ENCODE measurements at regions not wholly inside any gene's neighbourhood (a gene's known extent, or its start where the extent isn't known, plus 50 kb on each side); places are given as distances from the start of the nearest gene placed in this dataset.
"Not testable (repeated sequence)": the region's sequence is repeated elsewhere in the genome, so short reads cannot be mapped to it uniquely, and the experiment has no call there.

- DNase-seq: no peak
These were observed 102.1 kb upstream of the IGLL5 start for GRCh38 chr22:22785316-22786065.

- DNase-seq: no peak
These were observed 101.1 kb upstream of the IGLL5 start for GRCh38 chr22:22786301-22787115.

DNA sequence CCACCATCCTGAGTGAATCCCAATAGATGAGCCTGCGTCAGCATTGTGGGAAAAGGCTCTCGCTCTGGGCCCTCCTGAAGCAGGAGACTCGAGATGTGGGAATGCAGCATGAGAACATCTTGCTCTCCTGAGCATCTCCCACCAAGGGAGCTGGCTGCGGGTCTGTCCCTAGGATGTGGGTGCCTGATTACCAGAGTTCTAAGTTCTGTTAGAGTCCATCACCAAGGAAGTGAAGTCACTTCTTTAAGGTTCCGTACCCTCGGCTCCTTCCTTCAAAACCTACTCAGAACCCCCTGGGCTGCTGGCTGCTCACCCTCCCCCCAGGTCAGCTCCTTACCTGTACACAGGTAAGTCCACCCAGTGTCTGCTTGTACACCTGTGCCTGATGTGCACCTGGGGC is 100.5 kb upstream of the IGLL5 start:
- no peak for DNase-seq

DNA sequence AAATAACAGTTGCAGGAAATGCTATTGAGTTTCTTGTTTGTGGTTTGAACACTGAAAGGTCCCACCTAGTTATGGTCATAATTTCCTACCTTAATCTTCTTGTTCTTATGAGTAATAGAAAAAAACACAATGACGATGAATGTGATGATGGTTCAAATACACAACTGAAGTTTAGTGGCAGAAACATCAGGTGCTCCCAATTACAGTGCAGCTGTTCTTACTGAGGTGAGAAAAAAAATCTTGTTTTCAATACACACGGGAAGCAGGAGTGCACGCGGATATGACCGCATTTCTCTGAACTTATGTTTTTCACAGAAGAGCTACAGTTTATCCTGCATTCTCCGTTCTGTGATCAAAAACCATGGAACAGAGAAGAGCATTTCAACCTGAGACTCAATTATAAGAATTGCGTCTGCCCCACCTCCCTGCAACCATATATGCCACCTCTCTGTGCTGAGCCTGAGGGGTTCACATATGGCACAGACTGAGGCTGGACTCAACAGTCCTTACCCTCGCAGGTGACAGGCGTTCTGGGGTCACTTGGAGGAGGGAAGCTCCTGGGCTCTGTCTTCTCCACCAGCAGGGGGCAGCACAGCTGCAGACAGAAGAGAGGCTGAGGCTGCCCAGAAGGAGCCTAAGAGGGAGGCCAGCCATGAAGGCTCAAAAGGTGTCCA is 99.7 kb upstream of the IGLL5 start:
- DNase-seq: no peak

- no peak for DNase-seq
These were observed 99.1 kb upstream of the IGLL5 start for GRCh38 chr22:22788460-22789037.

DNA sequence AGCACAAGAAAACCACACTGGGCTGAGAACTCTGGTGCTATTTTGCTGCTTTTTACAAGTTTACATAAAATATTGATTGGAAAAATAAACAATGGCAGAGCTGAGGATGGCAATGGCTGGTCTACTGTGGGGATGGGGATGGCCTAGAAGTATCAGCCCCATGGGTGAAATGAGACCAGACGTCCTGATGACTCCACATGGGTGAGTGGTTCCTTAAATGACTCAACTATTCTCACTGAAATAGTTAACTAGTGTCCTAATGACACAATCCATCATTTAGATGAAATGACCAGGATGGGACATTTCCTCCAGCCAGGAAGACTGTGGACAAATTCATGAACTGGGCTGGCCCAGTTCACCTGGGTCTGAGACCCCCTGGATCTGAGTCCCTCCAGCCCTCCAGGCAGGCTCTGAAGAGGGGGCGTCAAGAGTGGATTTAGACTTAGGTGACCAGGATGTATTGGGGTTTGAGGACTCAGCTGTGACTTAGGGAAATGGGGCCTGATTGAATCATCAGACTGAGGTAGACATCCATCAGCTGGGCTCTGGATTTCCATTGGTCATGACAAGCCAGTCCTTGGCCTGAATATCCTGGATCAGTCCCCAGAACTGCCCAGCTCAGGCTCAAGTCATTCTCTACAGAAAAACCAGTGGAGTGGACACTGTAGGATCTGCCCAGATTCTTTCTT is 98.2 kb upstream of the IGLL5 start:
- no peak for DNase-seq

GRCh38 chr22:22789922-22790845 is 97.4 kb upstream of the IGLL5 start:
- no peak for DNase-seq

DNA sequence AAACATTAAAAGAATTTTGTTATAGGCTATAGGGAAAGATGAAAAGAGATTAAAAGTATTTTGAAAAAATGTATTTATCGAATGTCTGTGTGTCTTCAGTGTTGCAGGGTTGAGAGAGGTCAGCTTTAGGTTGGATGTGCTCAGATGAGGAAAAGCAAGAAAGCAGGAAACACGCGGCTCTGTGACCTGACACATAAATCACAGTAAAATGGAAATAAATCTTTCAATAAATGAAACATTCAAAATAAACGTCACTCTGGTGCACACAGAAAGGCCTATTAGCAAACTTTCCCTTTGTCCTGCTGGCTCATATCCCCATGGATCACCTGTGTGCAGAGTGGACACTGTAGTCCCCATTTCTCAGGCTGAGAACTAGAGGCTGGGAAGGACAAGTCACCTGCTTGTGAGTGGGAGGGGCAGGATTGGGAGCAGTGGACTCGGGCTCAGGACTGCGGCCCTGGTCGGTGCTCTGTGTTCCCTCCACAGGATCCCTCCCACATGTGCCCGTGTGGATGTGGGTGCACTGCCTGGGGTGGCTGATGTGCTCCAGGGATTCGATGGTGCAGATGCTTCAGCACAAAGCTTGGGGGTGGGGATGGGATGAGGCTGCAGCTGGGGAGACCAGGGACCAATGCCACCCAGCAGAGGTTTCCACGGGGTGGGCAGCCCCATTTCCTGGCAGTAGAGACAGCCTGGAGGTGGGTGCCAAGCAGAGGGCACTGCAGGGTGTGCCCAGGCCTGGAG is 96.0 kb upstream of the IGLL5 start:
- no peak for DNase-seq

DNA sequence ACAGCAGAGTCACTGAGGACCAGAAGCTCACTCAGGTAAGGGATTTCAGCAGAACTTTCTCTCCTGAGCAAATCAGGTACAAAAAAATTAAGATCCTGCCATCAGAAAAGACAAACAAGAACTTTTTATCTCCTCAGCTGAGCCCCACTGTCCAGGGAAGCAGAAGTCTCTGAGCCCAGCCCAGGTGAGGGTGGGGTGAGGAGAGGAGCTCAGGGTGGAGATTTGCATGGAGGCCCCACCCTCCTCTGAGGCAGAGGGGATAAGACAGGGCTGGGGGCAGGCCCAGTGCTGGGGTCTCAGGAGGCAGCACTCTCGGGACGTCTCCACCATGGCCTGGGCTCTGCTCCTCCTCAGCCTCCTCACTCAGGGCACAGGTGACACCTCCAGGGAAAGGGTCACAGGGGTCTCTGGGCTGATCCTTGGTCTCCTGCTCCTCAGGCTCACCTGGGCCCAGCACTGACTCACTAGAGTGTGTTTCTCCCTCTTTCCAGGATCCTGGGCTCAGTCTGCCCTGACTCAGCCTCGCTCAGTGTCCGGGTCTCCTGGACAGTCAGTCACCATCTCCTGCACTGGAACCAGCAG is 95.3 kb upstream of the IGLL5 start:
- not testable (repeated sequence) for DNase-seq

DNA sequence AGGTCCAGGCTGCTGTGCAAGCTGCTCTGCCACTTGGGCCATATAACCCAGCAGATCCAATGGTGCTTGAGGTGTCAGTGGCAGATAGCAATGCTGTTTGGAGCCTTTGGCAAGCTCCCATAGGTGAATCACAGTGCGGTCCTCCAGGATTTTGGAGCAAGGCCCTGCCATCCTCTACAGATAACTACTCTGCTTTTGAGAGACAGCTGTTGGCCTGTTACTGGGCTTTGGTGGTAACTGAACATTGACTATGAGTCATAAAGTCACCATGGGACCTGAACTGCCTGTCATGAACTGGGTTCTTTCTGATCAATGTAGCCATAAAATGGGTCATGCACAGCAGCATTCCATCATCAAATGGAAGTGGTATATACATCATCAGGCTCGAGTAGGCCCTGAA is 92.0 kb upstream of the IGLL5 start:
- DNase-seq: not testable (repeated sequence)

DNA sequence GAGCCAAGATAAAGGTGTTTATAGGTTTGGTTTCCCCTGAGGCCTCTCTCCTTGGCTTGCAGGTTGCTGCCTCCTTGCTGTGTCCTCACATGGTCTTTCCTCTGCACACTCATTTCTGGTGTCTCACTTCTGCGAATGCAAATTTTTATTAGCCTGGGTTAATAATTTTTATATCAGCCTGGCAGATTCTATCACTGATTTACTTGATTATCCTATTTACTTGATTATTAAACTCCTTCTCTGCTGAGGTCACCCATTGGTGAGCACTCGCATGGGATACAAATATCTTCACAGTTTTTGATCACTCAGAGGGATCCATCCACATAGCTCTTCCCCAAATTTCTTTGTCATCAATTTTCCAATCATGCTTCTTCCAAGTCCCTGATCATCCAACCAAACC is 90.9 kb upstream of the IGLL5 start:
- DNase-seq: no peak

DNA sequence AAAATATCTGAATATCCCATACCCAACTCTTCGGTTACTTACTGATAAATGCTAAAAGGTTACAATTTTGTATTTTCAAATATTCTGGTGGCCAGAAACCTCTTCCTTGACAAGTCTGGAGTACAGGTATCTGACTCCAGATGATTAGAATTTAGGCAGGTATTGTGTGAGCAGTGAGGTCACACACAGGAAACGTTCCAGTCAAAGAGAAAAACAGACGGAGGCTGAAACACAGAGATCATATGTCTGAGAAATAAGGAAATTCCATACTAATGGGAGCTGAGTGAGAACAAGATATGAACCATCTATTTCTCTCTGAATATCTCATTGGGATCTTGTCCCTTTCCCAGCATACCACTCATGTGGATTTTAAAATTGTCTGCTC is 89.4 kb upstream of the IGLL5 start:
- no peak for DNase-seq

DNA sequence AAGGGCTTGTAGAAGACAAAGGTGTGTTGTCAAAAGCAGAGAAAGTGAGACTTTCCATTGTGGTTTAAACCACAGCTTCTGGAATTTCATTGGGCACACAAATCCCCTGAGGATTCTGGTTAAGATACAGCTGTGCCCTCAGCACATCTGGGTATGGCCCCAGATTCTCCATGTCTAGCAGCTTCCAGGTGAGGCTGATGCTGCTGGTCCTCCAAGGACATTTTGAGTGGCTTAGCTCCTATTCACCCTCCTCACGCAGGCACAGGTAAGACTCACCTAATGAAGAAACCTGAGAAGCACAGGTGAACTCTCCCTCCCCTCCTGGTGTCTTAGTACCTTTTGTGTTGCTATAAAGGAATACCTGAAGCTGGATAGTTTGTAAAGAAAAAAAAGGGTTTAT is 88.9 kb upstream of the IGLL5 start:
- DNase-seq: no peak

- no peak for DNase-seq
These were observed 88.1 kb upstream of the IGLL5 start for GRCh38 chr22:22799561-22799960.

- DNase-seq: no peak
These were observed 86.9 kb upstream of the IGLL5 start for GRCh38 chr22:22800716-22801115.

GRCh38 chr22:22802339-22802970 is 85.2 kb upstream of the IGLL5 start:
- no peak for DNase-seq

DNA sequence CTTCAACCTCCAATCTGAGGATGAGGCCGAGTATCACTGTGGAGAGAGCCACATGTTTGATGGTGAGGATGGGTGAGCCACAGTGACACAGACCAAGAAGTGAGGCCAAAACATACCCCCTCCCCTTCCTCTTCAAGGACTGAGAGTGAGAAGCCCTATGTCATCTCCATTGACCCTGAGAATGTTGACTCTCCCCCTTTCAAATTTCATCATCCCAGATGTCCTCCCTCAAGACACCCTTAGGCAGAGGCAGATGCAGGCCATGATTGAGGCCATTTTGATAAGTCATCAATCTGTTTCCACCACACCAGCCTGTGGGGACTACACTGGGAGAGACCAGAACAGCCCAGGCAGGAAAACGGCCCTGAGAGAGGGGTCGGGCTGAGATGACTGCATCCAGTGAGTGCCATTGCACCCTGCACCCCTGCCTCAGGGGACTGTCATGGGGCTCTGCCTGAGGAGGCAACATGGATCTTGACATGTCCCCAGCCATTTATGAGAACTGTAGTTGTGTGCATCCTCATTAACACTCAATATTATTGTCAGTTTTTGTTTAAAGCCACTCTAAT is 84.2 kb upstream of the IGLL5 start:
- DNase-seq: no peak

GRCh38 chr22:22810018-22810427 is 77.6 kb upstream of the IGLL5 start:
- no peak for DNase-seq

GRCh38 chr22:22810471-22810870 is 77.1 kb upstream of the IGLL5 start:
- no peak for DNase-seq

Measured in DMS79 (cell line).